Activated naive CD8-positive, alpha-beta T cell treated with anti-CD3 and anti-CD28 coated beads, Interleukin-2, amount 50 U/mL, for 24 hours (primary cell): ENCODE measurements at regions not wholly inside any gene's neighbourhood (a gene's known extent, or its start where the extent isn't known, plus 50 kb on each side); places are given as distances from the start of the nearest gene placed in this dataset.
A peak's percentile ranks its signal among the peaks of the same experiment; 100 is the strongest.

ENCODE experiments used
- ATAC-seq: fragments of 150-1000 bp; cut with Tn5 transposase; one replicate; pipeline ENCODE4 v1.10.0; 2021
- DNase-seq: peaks from one replicate; pipeline ENCODE4 v3.0.0; 2021
- H3K27ac Mint-ChIP-seq: one replicate; pipeline ENCODE4 v1.8.0; 2021; ENCODE audit warnings: mild to moderate bottlenecking, mixed read lengths
- H3K27me3 Mint-ChIP-seq: one replicate; pipeline ENCODE4 v1.8.0; 2021; ENCODE audit warnings: mixed read lengths
- H3K36me3 Mint-ChIP-seq: one replicate; pipeline ENCODE4 v1.8.0; 2021; ENCODE audit warnings: low read depth, mixed read lengths
- H3K4me1 Mint-ChIP-seq: one replicate; pipeline ENCODE4 v1.8.0; 2021; ENCODE audit warnings: mixed read lengths
- H3K4me3 Mint-ChIP-seq: one replicate; pipeline ENCODE4 v1.8.0; 2021; ENCODE audit warnings: mild to moderate bottlenecking, moderate library complexity, mixed read lengths
- H3K9me3 Mint-ChIP-seq: one replicate; pipeline ENCODE4 v1.8.0; 2021; ENCODE audit warnings: mixed read lengths

GRCh38 chr22:23404689-23405365 is 175.3 kb downstream of the IGLL1 start:
- Mint-ChIP-seq H3K36me3 (no peaks in the 10 kb centered on the region), H3K27me3 (no peaks in the 10 kb centered on the region), H3K27ac (no peak overlapping the region), H3K4me1 (no peaks in the 10 kb centered on the region), H3K9me3 (no peaks in the 10 kb centered on the region), H3K4me3 (no peak overlapping the region)
- DNase-seq (peak; percentile 13), ATAC-seq (no peak)

DNA sequence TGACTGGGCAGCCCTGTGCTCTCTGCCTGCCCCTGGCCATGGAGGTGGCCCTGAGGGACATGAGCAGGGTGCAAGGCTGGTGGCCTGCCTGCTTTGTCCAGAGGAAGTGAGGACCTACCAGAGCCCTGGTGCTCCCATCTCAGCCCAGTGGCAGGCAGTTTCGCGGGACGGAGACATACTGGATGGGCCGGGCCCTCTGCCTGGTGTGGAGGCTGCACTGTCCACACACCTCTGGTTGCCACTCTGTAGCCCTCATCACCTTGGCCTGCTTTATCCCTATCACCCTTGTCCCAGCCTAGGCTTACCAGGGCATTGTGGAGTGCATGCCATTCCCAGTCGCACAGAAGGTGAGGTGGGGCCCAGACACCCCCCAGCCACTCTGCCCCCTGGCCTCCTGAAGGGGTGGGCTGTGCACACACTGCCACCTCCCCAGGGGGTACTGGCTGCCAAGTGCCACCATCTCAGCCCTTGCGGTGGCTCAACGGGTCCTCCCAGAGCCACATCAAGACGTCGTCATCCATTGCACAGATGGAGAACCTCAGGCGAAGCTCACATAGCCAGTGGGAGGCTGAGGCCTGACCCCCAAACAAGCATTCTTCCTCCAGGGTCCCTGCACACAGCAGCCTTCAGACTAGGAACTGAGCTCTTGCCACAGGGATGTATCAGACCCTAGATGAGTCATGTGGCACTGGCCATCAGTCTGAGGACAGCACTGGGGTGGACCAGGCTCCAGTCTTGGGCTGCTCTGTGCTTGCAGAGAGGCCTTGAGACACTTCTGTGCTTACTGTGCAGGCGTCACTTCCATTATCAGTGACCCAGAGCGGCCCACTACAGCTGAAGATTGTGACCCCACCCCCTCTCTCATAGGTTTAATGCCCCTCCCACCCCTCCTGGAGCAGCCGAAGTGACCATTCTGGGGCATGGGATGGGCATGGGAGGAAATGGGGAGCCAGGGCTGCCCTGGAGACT is 176.1 kb downstream of the IGLL1 start:
- Mint-ChIP-seq H3K4me3 (no peak overlapping the region), H3K27ac (no peak overlapping the region), H3K4me1 (no peaks in the 10 kb centered on the region), H3K36me3 (no peaks in the 10 kb centered on the region), H3K9me3 (no peaks in the 10 kb centered on the region), H3K27me3 (no peaks in the 10 kb centered on the region)
- ATAC-seq: no peak
- DNase-seq: no peak

DNA sequence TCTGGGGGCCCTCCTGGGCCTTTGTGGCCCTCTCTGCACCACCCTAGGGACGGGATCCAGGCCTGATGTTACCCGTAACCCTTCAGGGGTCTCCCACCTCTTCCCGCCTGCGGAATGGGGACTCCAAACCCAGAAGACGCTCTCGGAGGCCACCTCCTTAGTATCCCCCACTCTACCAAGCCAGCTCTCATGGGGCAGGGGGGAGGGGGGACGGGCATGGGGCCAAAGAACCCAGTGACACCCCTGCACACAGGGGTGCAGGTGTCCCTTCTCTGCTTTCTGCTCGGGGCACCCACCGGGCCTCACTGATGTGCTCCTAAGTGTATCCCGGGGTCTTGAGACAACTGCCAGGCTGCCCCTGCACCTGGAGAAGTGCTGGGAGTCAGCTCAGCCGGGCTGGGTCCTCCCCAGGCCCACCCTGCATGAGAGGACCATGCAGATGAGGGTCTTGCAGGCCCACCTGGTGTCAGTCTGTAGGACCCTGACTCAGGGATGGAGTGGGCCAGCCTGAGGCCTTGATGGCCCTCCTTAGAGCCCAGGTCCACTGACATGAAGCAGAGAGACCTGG is 176.9 kb downstream of the IGLL1 start:
- Mint-ChIP-seq H3K9me3 (no peaks in the 10 kb centered on the region), H3K4me3 (no peak overlapping the region)

GRCh38 chr22:23402275-23403151 is 177.6 kb downstream of the IGLL1 start:
- Mint-ChIP-seq H3K9me3 (no peaks in the 10 kb centered on the region), H3K27ac (no peak overlapping the region), H3K36me3 (no peaks in the 10 kb centered on the region), H3K27me3 (no peaks in the 10 kb centered on the region), H3K4me1 (no peaks in the 10 kb centered on the region), H3K4me3 (no peak overlapping the region)
- peak; percentile 61 for DNase-seq
- peak; percentile 74 for ATAC-seq

More for the DNA sequence above, 176.9 kb downstream of the IGLL1 start:
- H3K27me3 Mint-ChIP-seq: no peaks in the 10 kb centered on the region
- H3K27ac Mint-ChIP-seq: no peak overlapping the region
- no peak for DNase-seq
- no peak for ATAC-seq
- no peaks in the 10 kb centered on the region for H3K4me1 Mint-ChIP-seq
- H3K36me3 Mint-ChIP-seq: no peaks in the 10 kb centered on the region

GRCh38 chr22:23401910-23402274 is 178.2 kb downstream of the IGLL1 start:
- ATAC-seq (no peak), DNase-seq (no peak)
- H3K36me3 Mint-ChIP-seq: no peaks in the 10 kb centered on the region
- no peak overlapping the region for H3K4me3 Mint-ChIP-seq
- no peaks in the 10 kb centered on the region for H3K4me1 Mint-ChIP-seq
- no peaks in the 10 kb centered on the region for H3K9me3 Mint-ChIP-seq
- H3K27me3 Mint-ChIP-seq: no peaks in the 10 kb centered on the region
- no peak overlapping the region for H3K27ac Mint-ChIP-seq

DNA sequence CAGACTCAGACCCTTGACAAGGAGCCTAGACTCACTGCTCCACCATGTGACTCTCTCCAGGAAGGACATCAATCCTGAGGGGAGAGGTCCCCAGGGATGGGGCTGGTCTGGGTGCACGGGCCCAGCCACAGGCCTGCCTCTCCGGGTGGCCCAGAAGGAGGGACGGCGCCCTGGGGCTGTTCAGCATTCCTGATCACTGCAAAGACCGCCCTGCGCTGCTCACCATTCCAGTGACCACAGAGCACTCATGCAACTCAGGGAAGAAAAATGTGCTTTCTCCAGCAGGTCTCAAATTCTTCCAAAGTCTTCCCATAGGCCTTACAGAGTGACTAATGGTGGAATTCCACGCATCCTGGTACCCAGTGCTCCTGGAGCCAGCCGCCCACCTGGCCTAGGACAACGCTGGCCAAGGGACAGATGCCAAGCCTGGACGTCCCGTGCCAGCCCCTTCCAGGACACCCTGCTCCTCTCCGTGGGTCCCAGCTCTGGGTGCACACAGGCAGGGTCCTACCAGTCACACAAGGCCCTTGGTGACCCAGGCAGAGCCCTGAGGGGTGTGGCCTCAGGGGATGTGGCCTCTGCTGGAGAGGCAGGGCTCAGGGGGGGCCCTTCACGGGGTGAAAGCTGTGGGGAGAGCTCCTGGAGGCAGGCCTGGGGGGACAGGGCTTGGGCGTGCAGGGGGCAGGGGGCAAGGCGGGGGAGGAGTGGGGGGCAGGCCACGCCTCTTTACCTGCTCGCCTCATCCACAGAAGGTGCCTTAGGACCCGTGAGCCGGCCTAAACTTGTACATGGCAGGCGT is 178.8 kb downstream of the IGLL1 start:
- Mint-ChIP-seq H3K4me1 (no peaks in the 10 kb centered on the region), H3K4me3 (no peak overlapping the region), H3K27me3 (no peaks in the 10 kb centered on the region), H3K9me3 (no peaks in the 10 kb centered on the region), H3K36me3 (no peaks in the 10 kb centered on the region), H3K27ac (no peak overlapping the region)
- ATAC-seq: no peak
- DNase-seq: no peak

DNA sequence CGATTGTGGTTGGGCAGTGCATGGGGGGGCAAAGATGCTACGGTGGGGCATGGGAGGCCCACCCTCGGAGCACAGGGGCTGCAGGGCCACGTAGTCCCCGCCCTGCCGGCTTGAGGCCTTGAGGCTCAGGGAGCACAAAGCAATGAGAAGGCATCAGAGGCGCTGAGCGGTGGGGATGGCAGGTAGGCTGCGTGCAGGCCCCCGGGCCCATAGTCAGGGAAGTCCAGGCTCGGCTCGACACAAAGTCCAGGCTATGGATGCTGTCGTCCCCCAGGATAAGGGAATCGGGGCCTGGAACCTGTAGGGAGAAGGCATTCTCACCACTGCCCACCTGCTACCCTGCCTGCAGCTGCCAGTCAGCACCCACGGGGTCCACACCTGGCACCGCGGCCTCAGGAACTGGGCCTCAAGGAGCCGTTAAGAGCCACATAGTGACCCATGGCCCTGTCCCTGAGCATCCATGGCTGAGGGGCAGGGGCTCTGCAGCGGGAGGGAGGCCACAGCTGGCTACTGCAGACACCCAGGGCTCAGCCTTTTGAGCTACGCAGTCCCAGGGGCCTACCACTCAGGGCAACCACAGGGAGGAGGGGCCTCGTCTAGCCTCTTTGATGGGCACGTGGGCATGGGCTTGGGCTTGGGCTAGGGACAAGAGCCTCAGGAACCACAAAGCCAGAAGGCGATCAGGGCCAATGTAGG is 179.7 kb downstream of the IGLL1 start:
- Mint-ChIP-seq H3K27me3 (no peaks in the 10 kb centered on the region), H3K27ac (no peak overlapping the region), H3K9me3 (no peaks in the 10 kb centered on the region), H3K36me3 (no peaks in the 10 kb centered on the region), H3K4me3 (no peak overlapping the region), H3K4me1 (no peaks in the 10 kb centered on the region)
- no peak for ATAC-seq
- no peak for DNase-seq

DNA sequence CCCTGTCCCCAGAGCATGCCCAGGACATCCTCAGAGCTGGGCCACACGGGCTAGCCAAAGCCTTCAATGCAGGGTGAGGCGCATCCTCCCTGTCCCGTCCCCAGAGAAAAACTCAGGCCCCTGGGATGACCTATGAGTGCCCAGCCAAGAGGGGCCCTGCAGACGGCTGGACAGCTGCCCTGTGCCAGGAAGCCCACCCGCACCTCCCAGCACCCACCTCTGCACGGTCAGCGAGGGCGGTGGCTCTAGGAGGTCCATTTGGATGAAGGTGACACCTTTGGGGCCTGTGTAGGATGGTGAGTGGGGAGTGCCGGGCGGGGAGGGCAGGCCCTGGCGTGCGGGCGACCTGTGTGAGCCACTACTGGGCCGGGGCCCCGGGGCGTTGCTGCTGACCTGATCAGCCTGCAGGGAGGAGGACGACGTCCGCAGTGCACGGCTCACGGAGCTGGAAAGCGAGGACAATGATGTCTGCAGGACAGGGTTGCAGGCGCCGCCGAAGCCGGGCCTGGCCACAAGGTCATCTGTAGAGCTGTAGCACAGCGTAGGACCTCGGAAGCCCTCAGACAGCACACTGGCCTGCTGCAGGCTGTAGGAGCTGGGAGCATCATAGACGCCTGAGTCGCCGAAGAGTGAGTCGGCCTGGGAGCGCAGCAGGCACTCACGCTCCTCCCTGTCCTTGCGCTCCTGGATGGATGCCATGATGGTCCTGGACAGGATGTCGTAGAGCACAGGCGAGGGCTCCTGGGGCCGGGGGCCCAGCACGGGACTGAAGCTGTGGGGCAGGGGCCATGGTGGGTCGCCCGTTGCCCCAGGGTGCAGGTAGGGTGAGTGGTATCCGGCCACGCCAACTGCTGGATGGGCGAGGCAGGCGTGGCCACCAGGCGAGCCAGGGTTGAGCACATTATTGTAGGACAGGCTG is 180.5 kb downstream of the IGLL1 start:
- DNase-seq (no peak), ATAC-seq (no peak)
- Mint-ChIP-seq H3K36me3 (no peaks in the 10 kb centered on the region), H3K4me3 (no peak overlapping the region), H3K27me3 (no peaks in the 10 kb centered on the region), H3K4me1 (no peaks in the 10 kb centered on the region), H3K27ac (no peak overlapping the region), H3K9me3 (no peaks in the 10 kb centered on the region)

DNA sequence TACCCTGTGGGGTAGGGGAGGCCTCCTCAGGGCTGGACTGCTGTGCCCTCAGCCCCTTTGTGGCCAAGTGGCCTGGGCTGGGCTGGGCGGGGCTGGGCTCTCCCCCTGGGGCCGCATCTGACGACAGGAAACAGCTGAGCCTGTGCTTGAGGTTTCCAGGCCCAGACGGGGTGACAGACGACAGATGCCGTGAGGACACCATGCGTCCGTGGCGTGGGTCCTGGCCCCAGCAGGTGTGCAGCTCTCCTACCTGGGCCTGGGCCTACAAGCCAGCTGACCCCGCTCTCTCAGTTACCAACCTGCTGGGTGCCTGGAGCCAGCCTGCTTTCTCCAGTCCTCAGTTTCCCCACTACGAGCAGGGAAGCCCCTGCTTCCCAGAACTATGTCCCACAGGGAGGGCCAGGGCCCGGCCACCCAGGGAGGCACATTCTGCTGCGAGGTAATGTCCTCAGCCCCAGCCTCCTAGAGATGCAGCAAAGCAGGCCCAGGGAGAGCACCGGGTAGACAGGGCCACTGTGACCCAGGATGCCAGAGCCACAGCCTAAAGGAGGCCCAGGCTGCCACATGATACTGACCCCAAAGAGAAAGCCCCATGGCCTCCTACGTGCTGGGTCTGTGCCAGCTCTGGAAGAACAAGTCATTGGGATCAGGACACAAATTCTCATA is 181.3 kb downstream of the IGLL1 start:
- ATAC-seq (no peak), DNase-seq (no peak)
- no peaks in the 10 kb centered on the region for H3K9me3 Mint-ChIP-seq
- no peak overlapping the region for H3K4me3 Mint-ChIP-seq
- no peaks in the 10 kb centered on the region for H3K36me3 Mint-ChIP-seq
- H3K4me1 Mint-ChIP-seq: no peaks in the 10 kb centered on the region
- H3K27ac Mint-ChIP-seq: no peak overlapping the region
- H3K27me3 Mint-ChIP-seq: no peaks in the 10 kb centered on the region

DNA sequence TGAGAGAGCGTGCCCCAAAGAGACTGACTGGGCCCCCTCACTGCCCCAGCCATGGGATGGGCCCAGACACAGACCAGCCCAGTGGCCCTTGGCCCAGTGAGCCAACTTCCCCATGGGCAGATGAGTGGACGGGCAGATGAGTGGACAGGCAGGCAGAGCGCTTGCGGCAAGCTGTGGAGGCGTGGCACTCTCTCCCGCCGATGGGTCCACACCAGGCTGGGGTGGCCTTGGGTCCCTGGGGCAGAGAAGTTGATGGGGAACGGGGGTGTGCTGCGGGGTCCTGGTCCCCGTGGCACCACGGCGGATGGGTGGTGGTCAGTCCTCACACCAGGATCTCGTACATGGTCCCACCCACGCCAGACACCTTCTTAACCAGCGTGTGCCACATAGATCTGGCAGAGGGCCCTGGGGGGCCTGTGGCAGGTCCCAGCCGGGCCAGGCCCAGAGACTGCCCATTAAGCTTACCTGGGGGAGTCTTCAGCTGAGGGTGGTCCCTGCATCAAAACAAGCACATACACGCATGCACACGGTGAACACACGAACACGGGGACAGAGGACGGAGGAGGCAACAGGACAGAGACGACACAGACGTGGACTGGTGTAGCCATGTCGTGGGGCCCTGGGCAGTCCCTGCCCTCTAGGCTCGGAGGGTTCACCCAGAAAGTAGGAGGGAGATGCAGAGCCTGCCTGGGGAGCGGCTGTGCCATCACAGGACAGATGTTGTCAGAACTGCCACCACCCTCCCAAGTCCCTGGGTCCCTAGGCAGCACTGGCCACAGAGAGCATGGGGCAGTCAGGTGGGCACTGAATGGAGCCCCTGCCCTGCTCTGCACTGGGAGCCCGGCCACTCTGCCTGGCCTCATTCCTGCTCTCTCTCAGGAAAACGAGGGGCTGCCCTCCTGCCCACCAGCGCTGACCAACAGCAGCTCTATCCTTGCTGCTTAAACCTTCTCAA is 182.2 kb downstream of the IGLL1 start:
- H3K4me3 Mint-ChIP-seq: no peak overlapping the region
- no peak for ATAC-seq
- H3K36me3 Mint-ChIP-seq: no peaks in the 10 kb centered on the region
- H3K27ac Mint-ChIP-seq: no peak overlapping the region
- no peaks in the 10 kb centered on the region for H3K9me3 Mint-ChIP-seq
- H3K4me1 Mint-ChIP-seq: no peaks in the 10 kb centered on the region
- H3K27me3 Mint-ChIP-seq: no peaks in the 10 kb centered on the region
- no peak for DNase-seq

DNA sequence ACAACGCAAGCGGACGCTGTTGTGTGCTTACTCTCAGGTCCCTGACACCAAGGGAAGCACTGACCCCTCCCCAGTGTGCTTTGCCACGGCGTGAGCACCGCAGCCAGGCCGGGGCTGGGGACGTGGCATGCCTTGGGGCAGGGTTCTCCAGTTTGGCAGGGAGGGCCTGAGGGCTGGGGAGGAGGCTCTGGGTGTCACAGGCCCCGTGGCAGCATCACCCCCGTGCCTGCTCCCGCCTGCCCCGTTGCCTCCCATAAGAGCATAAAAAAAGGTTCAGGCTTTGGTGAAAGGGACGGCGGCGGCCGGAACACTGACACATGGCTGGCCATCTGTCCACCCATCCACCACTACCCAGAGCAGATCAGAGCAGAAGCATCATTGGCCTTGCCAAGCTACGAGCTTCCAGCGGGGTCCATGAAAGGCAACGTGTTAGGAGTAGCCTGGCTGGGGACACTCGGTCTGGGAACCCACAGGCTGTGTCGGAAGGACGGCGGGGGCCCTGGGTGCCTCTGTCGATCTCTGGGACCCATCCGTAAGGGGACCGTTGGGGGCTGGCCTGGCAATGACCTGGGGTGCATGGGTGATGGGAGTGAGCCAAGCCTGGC is 183.0 kb downstream of the IGLL1 start:
- Mint-ChIP-seq H3K4me3 (no peak overlapping the region), H3K36me3 (no peaks in the 10 kb centered on the region), H3K27ac (no peak overlapping the region), H3K27me3 (no peaks in the 10 kb centered on the region), H3K9me3 (no peaks in the 10 kb centered on the region), H3K4me1 (no peaks in the 10 kb centered on the region)
- no peak for DNase-seq
- ATAC-seq: no peak
